H7 (cell line): ENCODE measurements at regions not wholly inside any gene's neighbourhood (a gene's known extent, or its start where the extent isn't known, plus 50 kb on each side); places are given as distances from the start of the nearest gene placed in this dataset.
"Not testable (repeated sequence)": the region's sequence is repeated elsewhere in the genome, so short reads cannot be mapped to it uniquely, and the experiment has no call there.

Source experiments
- DNase-seq: peaks from one replicate; pipeline ENCODE4 v3.0.0; 2012
- H3K27me3 ChIP-seq: 2 replicates; pipeline ENCODE4 v1.6.0; 2011; ENCODE audit warnings: mild to moderate bottlenecking, low read length; ENCODE audit not compliant: control insufficient read depth, insufficient read depth
- H3K36me3 ChIP-seq: replicated peaks from 2 replicates; pipeline ENCODE4 v1.5.1; 2011; ENCODE audit warnings: low read length; ENCODE audit not compliant: control insufficient read depth, insufficient read depth
- H3K4me3 ChIP-seq: 2 replicates; pipeline ENCODE4 v1.5.1; 2011; ENCODE audit warnings: low read depth, mild to moderate bottlenecking, control low read depth, low read length, moderate library complexity; ENCODE audit not compliant: insufficient read depth

DNA sequence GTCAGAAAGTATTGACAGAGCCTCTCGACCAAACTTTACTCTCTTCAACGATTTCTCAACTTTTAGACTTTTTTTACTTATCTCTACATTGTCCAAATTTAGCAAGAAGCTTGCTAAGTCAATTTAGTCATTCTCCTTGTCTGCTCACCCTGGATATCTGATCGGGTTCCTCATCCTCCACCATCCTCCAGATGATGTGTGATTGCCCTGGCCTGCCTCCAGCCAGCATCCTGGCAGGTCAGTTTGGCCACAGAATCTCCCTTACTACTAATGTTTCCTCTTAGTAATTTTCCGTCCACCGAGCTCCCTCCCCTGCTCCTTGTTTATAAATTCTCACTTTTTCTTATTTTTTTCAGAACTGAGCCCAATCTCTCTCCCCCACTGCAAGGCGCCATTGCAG is 167.9 kb upstream of the ZFP42 start:
- H3K4me3 ChIP-seq = no peak overlapping the region
- no peaks in the 10 kb centered on the region for H3K36me3 ChIP-seq
- DNase-seq = no peak
- H3K27me3 ChIP-seq = no peaks in the 10 kb centered on the region

DNA sequence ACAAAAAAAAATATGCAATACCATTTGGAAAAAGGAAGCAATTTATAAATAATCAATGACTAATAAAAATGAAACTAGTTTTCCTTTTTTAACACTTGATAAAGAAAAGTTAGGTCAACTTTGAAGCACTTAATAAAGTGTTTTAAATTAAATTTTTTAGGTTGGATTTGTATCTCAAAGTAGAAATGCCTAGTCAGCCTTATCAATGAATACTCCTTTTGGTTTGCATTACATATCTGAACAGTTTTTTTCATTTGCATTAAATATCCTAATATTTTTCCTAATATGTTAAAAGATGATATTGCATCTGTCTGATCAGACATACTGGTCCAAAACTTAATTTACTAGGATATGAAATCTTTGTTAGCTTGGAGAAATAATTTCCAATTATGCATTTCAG is 155.8 kb upstream of the ZFP42 start:
- Histone ChIP-seq H3K36me3 (no peaks in the 10 kb centered on the region), H3K27me3 (no peaks in the 10 kb centered on the region), H3K4me3 (no peak overlapping the region)
- DNase-seq = no peak

DNA sequence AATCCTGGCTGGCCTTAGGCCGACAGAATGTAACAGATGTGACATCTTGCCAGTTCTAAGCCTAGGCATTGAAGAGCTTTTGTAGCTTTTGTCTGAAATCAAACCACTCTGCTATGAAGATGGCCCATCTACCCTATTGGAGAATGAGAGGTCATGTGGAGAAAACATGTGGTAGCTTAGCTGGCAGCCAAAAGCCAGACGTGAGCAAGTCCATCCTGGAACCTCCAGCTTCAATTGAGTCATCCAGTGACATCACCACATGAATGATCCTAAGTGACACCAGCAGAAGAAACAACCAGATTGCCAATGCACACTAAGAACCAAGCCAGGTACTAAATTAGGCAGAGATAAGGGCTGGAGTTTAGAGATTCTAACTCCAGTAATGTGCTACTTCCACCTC is 154.8 kb upstream of the ZFP42 start:
- H3K36me3 ChIP-seq = no peaks in the 10 kb centered on the region
- no peak for DNase-seq
- no peak overlapping the region for H3K4me3 ChIP-seq
- no peaks in the 10 kb centered on the region for H3K27me3 ChIP-seq

DNA sequence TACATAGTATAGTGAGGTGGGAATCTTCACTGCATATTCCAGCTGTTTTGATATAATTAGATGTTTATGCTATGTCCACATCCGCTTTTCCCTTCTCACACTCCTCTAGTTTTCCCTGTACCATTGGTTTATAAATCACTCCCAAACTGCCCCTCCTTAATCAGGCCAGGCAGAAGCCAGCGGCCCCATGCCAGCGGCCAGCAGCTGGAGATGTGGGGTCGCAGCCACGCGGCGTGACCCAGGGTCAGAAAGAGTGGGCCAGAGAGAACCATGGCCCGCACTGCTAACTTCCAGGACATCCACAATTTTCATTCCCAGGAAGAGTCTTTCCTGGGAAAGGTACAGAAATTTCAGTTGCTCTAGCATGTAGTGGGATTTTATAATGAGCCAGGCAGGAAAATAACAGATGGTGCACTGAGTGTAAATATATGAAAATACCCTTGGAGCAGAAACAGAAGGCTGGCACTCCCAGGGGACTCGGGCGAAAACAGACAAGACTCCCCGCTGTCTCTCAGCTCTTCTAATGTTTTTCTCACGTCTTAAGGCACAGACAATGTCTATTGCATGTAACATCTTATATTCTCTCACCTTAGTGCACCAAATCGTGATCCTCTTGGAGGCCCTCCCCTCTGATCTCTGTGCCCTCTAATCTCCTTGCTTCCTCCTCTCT is 145.9 kb upstream of the ZFP42 start:
- no peaks in the 10 kb centered on the region for H3K36me3 ChIP-seq
- no peaks in the 10 kb centered on the region for H3K27me3 ChIP-seq
- H3K4me3 ChIP-seq = no peak overlapping the region
- no peak for DNase-seq

DNA sequence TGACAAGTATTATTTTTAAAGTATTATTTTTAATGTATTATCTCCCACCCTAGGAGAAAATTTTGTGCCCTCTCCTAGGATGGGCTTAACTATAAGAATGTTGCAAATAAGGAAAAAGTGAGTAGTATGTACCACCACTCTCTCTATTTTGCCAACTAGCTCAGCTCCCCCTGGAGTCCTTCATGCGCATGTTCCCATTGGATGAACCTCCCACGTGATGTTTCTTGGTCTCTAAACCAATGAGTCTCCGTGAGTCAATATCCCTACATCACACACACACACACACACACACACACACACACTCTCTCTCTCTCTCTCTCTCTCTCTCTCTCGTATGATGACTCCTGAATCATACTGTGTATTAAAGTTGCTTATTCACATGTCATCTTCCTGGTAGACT is 129.7 kb upstream of the ZFP42 start:
- H3K4me3 ChIP-seq = no peak overlapping the region
- H3K36me3 ChIP-seq = no peaks in the 10 kb centered on the region
- DNase-seq = no peak
- no peaks in the 10 kb centered on the region for H3K27me3 ChIP-seq

DNA sequence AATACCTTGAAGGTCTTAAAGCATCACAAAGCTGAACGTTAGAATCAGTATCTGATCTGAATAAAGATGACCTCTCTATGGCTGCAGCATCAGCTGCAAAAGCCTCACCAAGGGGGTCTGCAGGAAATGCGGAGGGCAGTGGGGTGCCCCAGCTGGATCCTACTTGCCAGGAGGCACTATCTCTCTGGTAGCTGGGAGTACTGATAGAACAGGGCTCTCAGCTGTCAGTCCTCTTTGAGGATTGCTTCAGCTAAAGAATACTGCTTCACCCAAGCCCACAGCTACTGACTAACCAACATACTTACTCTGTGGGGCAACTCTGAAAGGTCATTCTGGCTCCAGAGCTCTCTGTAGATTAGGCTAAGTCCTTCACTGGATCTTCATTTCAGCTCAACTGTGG is 112.5 kb upstream of the ZFP42 start:
- Histone ChIP-seq H3K27me3 (no peaks in the 10 kb centered on the region), H3K4me3 (no peak overlapping the region), H3K36me3 (no peaks in the 10 kb centered on the region)
- DNase-seq = no peak

DNA sequence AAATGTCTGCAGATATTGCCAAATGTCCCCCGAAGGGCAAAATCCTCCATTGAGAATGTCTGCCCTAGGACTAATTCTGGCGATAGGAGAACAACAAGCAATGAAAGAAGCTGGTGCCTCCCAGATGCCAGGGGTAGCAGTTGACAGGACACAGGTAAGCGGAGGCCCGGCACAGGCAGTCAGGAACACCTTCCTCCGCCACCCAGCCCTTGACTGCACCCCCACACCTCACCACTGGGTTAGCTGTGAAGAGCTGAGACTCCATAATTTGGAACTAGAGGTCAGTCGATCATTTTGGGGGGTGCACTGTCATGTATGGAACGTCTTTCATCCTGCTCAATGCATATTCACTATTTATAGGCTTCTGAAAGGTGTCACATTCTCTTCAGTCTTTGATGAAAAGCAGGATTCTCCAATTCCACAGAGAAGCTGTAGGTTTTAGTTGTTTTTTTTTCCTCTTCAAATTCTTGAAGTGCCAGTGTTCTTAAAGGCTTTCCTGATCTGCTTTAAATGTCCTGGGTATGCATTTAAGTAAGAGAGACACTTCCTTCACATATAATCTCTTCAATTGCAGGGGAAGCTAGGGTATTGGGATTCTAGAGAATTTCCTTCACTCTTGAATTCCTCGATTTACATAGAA is 111.6 kb upstream of the ZFP42 start:
- H3K36me3 ChIP-seq = no peaks in the 10 kb centered on the region
- no peaks in the 10 kb centered on the region for H3K27me3 ChIP-seq
- no peak overlapping the region for H3K4me3 ChIP-seq
- no peak for DNase-seq

DNA sequence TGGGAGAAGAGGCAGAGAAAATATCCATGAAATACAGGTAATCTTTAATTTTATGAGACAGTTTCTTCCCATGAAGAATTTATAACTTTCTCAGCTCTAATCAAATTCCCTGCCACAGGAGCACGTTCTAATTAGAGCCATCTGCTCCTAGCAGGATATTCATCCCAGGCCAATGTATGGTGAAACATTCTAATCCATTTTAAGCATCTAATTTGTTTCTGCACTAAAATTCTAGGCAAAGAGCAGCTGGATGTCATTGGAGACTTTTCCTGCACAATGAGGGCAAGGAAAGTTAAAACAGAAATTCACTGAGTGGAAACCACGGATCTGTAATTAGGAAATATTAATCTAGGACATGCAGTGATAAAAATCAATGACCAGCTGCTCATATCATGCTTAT is 107.7 kb upstream of the ZFP42 start:
- Histone ChIP-seq H3K27me3 (no peaks in the 10 kb centered on the region), H3K4me3 (no peak overlapping the region), H3K36me3 (no peaks in the 10 kb centered on the region)
- DNase-seq = no peak

DNA sequence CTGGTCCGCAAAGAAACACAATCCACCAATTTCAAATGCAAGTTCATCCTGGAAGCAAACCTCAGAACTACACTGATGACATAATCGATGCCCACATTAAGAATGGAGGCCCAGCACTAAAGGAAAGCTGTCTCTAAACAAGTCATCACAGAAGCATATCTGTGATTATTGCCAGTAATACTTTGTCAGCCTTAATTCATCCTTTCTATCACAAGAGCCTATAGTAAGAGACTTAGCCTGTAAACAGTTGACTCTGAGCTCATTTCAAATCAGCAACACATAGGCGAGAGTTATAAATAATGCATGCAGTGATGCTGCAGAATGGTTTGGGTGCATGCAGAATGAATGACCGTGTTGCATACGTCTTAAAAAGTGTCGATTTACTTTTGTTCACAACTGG is 105.9 kb upstream of the ZFP42 start:
- H3K36me3 ChIP-seq = no peaks in the 10 kb centered on the region
- no peak overlapping the region for H3K4me3 ChIP-seq
- no peaks in the 10 kb centered on the region for H3K27me3 ChIP-seq
- no peak for DNase-seq

DNA sequence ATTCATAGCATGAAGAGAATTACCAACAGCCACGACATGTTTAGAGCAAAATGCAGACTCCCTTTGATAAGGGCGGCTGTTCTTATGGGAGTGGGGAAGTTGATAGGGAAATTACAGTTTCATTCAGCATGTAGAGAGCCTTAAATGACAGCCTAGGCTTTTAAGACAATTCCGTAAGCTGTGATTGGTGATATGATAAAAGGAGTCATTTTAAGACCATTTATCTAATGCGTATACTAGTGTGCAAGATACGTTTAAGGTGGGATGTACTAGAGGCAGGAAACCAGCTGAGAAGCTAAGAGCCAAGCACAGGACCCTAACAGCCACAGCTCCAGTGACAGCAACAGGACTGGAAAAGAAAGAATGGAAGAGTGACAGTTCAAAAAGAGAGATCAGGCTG is 102.2 kb upstream of the ZFP42 start:
- Histone ChIP-seq H3K36me3 (no peaks in the 10 kb centered on the region), H3K4me3 (no peak overlapping the region), H3K27me3 (no peaks in the 10 kb centered on the region)
- no peak for DNase-seq

DNA sequence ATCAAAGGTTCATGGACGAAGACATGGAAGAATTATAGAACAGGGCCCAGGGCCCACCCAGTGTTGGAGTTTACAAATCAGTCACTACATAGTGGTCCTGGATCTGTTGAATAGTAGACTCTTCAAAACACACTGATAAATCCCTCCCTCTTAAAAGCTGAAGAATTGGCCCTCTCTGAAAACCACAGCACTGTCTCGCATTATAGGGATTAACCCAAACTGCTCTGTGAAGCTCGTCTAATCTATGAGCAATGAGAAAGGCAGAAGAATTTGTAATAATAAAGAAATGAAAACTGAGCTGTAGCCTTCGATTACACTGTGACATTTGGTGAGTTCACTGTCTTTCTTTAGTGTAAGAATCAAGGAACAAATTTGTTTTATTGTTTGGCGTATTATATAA is 92.5 kb upstream of the ZFP42 start:
- Histone ChIP-seq H3K4me3 (no peak overlapping the region), H3K27me3 (no peaks in the 10 kb centered on the region), H3K36me3 (no peaks in the 10 kb centered on the region)
- no peak for DNase-seq

DNA sequence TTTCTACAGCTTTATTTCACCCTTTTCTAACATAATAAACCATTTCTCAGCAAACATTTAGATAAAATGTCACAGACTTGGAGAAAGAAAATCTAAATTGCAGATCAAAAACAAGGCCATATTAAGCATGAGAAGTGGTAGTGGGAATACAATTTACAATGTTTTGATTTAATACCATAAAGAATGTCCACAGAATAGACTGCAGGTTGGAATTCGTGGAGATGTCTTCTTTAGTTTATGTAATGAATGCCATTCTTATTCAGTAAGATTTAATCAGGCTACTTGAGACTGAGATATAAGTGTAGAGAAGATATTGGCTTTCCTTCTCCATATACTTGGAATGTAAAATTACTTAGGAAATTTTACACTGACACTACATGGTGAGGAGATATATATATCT is 91.9 kb upstream of the ZFP42 start:
- no peak overlapping the region for H3K4me3 ChIP-seq
- DNase-seq = no peak
- no peaks in the 10 kb centered on the region for H3K27me3 ChIP-seq
- no peaks in the 10 kb centered on the region for H3K36me3 ChIP-seq

DNA sequence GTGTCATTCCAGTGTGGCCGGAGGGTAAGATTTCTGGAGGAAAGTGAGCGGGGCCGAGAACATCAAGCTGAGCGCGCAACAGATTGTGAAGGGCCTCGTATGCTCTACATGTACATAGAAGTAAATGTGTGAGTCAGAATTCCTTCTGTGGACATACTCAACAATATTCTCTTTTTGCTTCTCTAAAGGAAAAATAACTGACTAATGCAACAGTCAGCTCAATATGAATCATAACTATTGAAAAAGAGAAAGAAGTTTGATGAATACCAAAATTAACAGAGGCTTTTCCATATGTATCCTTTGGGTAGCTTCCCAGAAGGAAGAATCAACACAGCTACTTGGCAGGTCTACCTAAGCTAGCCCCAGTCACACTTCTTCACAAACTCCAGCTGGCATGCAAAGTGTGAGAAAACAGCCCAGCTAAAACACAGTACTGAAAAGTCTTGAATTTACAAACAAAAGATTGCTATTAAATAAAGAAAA is 87.5 kb upstream of the ZFP42 start:
- Histone ChIP-seq H3K27me3 (no peaks in the 10 kb centered on the region), H3K36me3 (no peaks in the 10 kb centered on the region), H3K4me3 (no peak overlapping the region)
- DNase-seq = no peak

DNA sequence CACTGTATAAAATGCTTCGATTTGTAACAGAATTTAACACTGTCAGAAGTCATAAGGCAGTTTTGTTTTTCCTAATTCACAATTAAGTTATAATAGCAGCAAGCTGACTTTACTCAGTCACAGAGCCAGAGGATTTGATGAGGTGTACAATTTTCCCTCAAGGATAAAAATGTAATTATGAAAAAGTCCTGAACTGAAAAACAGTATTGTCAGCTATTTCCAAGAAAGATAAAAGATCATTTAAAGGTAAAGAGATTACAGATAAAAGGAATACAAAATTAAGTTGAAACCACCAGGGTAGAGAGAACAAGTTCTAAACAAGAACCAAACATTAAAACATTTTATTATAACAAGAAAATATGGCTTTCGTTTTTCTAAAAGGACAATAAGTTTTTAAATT is 86.8 kb upstream of the ZFP42 start:
- DNase-seq = no peak
- H3K27me3 ChIP-seq = no peaks in the 10 kb centered on the region
- H3K4me3 ChIP-seq = no peak overlapping the region
- H3K36me3 ChIP-seq = no peaks in the 10 kb centered on the region

DNA sequence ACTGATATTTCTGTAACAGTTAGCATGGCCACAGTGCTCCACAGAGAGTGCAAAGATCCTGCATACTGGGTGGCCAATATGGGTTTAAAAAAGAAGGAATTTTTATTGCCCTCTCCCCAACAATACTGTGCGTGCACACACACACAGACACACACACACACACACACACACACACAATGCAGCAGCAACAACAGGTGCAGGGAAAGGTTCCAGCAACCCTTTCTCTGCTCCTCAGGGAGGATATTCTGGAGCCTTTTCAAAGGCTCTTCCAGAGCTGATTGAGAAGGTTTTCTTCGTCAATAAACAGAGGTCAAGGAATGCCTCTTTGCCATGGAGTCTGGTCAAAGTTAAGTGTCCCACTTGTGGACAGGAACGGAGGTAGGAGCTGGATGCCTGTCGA is 84.8 kb upstream of the ZFP42 start:
- Histone ChIP-seq H3K4me3 (no peak overlapping the region), H3K36me3 (no peaks in the 10 kb centered on the region), H3K27me3 (no peaks in the 10 kb centered on the region)
- no peak for DNase-seq

DNA sequence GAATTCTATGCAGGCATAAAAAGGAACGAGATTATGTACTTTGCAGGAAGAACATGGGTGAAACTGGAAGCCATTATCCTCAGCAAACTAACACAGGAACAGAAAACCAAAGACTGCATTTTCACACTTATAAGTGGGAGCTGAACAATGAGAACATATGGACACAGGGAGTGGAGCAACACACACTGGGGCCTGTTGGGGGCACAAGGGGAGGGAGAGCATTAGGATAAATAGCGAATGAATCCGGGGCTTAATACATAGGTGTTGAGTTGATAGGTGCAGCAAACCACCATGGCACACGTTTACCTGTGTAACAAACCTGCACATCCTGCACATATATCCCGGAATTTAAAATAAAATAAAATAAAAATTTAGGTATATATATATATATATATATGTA is 80.2 kb upstream of the ZFP42 start:
- not testable (repeated sequence) for H3K4me3 ChIP-seq, DNase-seq, H3K36me3 ChIP-seq, H3K27me3 ChIP-seq
